ACC112 (cell line): ENCODE measurements at regions not wholly inside any gene's neighbourhood (a gene's known extent, or its start where the extent isn't known, plus 50 kb on each side); places are given as distances from the start of the nearest gene placed in this dataset.

ENCODE experiments used
- H2AFZ ChIP-seq: fragments of 200-600 bp; sonication (generic); one replicate; pipeline ENCODE4 v1.6.0; 2017; ENCODE audit warnings: antibody characterized with exemption, low read length; ENCODE audit not compliant: unreplicated experiment
- H3K27ac ChIP-seq: fragments of 200-600 bp; sonication (generic); 2 replicates; pipeline ENCODE4 v1.5.1; 2014; ENCODE audit warnings: low read depth, mild to moderate bottlenecking, antibody characterized with exemption, low read length, moderate library complexity
- H3K27me3 ChIP-seq: fragments of 200-600 bp; sonication (generic); 2 replicates; pipeline ENCODE4 v1.6.1; 2014; ENCODE audit warnings: mild to moderate bottlenecking, antibody characterized with exemption, low read length, moderate library complexity, mixed read lengths; ENCODE audit not compliant: insufficient read depth
- H3K36me3 ChIP-seq: fragments of 200-600 bp; sonication (generic); 2 replicates; pipeline ENCODE4 v1.6.1; 2016; ENCODE audit warnings: mild to moderate bottlenecking, antibody characterized with exemption, low read length, moderate library complexity, mixed read lengths; ENCODE audit not compliant: insufficient read depth
- H3K4me1 ChIP-seq: fragments of 200-600 bp; sonication (generic); one replicate; pipeline ENCODE4 v1.6.1; 2016; ENCODE audit warnings: low read length, mixed read lengths; ENCODE audit not compliant: insufficient read depth, unreplicated experiment, control insufficient read depth
- H3K4me3 ChIP-seq: fragments of 200-600 bp; sonication (generic); 2 replicates; pipeline ENCODE4 v1.5.1; 2014; ENCODE audit warnings: mild to moderate bottlenecking, low read depth, low read length
- H3K79me2 ChIP-seq: fragments of 200-600 bp; sonication (generic); one replicate; pipeline ENCODE4 v1.6.0; 2016; ENCODE audit warnings: low read length; ENCODE audit not compliant: control insufficient read depth, unreplicated experiment, insufficient read depth

GRCh38 chr18:56028514-56028913, 440.5 kb upstream of the TCF4 start:
- no peak overlapping the region for H3K4me3 ChIP-seq

DNA sequence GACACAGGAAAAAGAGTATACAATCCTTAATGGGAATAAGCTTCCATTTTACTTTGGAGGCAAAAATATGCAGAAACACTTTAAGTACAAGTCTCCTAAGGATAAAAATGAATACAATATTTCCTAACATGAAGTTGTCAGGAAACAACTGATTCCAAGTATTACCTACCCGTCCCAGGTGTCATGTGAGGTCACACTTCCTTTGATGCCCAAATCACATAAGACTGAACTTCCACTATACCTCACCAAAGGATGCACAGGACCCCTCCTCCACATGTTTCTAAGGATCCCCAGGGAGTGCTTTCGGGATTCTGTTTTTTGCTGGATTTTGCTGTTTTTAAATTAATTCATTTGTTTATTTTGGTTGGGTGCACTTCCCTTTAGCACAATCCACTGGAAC, 438.5 kb upstream of the TCF4 start:
- H2AFZ ChIP-seq = no peak overlapping the region
- no peaks in the 10 kb centered on the region for H3K27me3 ChIP-seq
- no peaks in the 10 kb centered on the region for H3K36me3 ChIP-seq
- H3K79me2 ChIP-seq = no peaks in the 10 kb centered on the region
- no peaks in the 10 kb centered on the region for H3K4me1 ChIP-seq
- no peak overlapping the region for H3K4me3 ChIP-seq
- no peak overlapping the region for H3K27ac ChIP-seq

More at GRCh38 chr18:56028514-56028913, 440.5 kb upstream of the TCF4 start:
- no peaks in the 10 kb centered on the region for H3K4me1 ChIP-seq
- no peak overlapping the region for H2AFZ ChIP-seq
- H3K27me3 ChIP-seq = no peaks in the 10 kb centered on the region
- no peaks in the 10 kb centered on the region for H3K36me3 ChIP-seq
- H3K79me2 ChIP-seq = no peaks in the 10 kb centered on the region
- no peak overlapping the region for H3K27ac ChIP-seq

GRCh38 chr18:56021809-56022195, 433.8 kb upstream of the TCF4 start:
- Histone ChIP-seq H3K27ac (no peak overlapping the region), H3K36me3 (no peaks in the 10 kb centered on the region), H3K4me1 (no peaks in the 10 kb centered on the region), H3K79me2 (no peaks in the 10 kb centered on the region), H3K4me3 (no peak overlapping the region), H3K27me3 (no peaks in the 10 kb centered on the region), H2AFZ (no peak overlapping the region)

- Histone ChIP-seq H2AFZ (no peak overlapping the region), H3K79me2 (no peaks in the 10 kb centered on the region), H3K36me3 (no peaks in the 10 kb centered on the region), H3K27me3 (no peaks in the 10 kb centered on the region), H3K4me1 (no peaks in the 10 kb centered on the region), H3K4me3 (no peak overlapping the region), H3K27ac (no peak overlapping the region)
Measured at GRCh38 chr18:56021136-56021808, 433.3 kb upstream of the TCF4 start.

GRCh38 chr18:56019908-56020307, 431.9 kb upstream of the TCF4 start:
- H2AFZ ChIP-seq = no peak overlapping the region

GRCh38 chr18:56019156-56019555, 431.2 kb upstream of the TCF4 start:
- Histone ChIP-seq H3K4me3 (no peak overlapping the region), H3K4me1 (no peaks in the 10 kb centered on the region), H3K27me3 (no peaks in the 10 kb centered on the region), H3K27ac (no peak overlapping the region), H3K79me2 (no peaks in the 10 kb centered on the region), H3K36me3 (no peaks in the 10 kb centered on the region), H2AFZ (no peak overlapping the region)

More at GRCh38 chr18:56019908-56020307, 431.9 kb upstream of the TCF4 start:
- no peak overlapping the region for H3K4me3 ChIP-seq
- no peaks in the 10 kb centered on the region for H3K4me1 ChIP-seq
- H3K27me3 ChIP-seq = no peaks in the 10 kb centered on the region
- H3K36me3 ChIP-seq = no peaks in the 10 kb centered on the region
- H3K79me2 ChIP-seq = no peaks in the 10 kb centered on the region
- H3K27ac ChIP-seq = no peak overlapping the region

GRCh38 chr18:56009411-56009810, 421.4 kb upstream of the TCF4 start:
- Histone ChIP-seq H3K27me3 (no peaks in the 10 kb centered on the region), H3K4me1 (no peaks in the 10 kb centered on the region), H2AFZ (no peak overlapping the region), H3K79me2 (no peaks in the 10 kb centered on the region), H3K4me3 (no peak overlapping the region), H3K36me3 (no peaks in the 10 kb centered on the region), H3K27ac (no peak overlapping the region)

DNA sequence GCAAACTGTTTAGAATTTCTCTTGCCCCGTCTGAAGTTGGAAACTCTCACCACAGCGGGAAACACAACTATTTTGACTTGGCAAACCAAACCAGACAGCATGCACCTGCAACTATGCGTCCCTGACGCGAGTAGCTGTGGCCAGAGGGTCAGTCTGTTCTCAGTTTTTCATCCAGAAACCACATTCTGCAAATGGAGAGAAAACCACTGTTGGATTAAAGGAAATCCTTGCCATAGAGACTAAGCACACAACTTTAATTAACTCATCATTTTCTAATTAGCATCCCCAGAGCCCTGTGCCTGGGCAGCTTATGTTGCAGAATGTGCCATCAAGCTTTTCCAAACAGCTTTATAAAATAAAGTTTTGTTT, 415.7 kb upstream of the TCF4 start:
- no peaks in the 10 kb centered on the region for H3K36me3 ChIP-seq
- no peak overlapping the region for H3K4me3 ChIP-seq
- no peaks in the 10 kb centered on the region for H3K27me3 ChIP-seq
- no peaks in the 10 kb centered on the region for H3K4me1 ChIP-seq
- H3K79me2 ChIP-seq = no peaks in the 10 kb centered on the region
- no peak overlapping the region for H2AFZ ChIP-seq
- no peak overlapping the region for H3K27ac ChIP-seq

DNA sequence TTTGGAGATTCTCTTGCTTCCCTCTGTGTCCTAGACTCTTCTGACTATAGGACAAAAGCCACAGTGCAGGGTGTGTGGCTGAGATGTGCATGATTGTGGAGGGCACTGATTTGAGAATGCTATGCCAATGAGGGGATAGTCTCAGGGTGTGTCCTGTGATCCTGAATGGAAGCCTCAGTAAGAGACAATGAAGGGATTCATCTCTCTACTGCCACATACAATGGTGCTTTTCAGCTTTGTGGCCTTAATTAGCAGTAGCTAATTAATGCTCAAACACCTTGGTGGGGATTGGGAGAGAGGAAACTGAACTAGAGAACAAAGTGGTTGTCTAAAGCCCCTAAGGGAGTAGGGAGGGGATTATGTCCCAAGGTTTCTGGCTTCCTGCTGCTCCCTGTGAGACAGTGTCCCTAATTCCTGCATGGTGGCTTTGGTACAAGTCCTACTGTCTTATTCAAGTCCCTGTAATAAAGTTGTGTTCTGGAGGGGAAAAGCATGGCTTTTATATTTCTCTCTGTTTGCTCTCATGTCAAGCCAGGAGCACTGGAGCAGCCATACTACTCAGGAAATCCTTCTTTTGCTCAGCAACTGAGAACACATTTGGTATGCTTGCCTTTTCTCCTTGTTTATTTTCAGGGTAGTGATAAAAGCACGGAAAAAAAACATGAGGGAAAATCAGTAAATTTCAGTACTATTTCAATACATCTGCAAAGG, 415.2 kb upstream of the TCF4 start:
- H3K27me3 ChIP-seq = no peaks in the 10 kb centered on the region

GRCh38 chr18:56001576-56001975, 413.6 kb upstream of the TCF4 start:
- Histone ChIP-seq H3K79me2 (no peaks in the 10 kb centered on the region), H2AFZ (no peak overlapping the region), H3K27me3 (no peaks in the 10 kb centered on the region), H3K27ac (no peak overlapping the region), H3K4me3 (no peak overlapping the region), H3K4me1 (peaks cover 3% of the 10 kb centered on the region), H3K36me3 (no peaks in the 10 kb centered on the region)

More for the DNA sequence above, 415.2 kb upstream of the TCF4 start:
- no peak overlapping the region for H2AFZ ChIP-seq
- no peak overlapping the region for H3K27ac ChIP-seq
- H3K4me1 ChIP-seq = no peaks in the 10 kb centered on the region
- no peaks in the 10 kb centered on the region for H3K36me3 ChIP-seq
- H3K4me3 ChIP-seq = no peak overlapping the region
- no peaks in the 10 kb centered on the region for H3K79me2 ChIP-seq

- peaks cover 3% of the 10 kb centered on the region for H3K4me1 ChIP-seq
- H2AFZ ChIP-seq = no peak overlapping the region
- H3K79me2 ChIP-seq = no peaks in the 10 kb centered on the region
- no peak overlapping the region for H3K4me3 ChIP-seq
- H3K27me3 ChIP-seq = no peaks in the 10 kb centered on the region
- H3K36me3 ChIP-seq = no peaks in the 10 kb centered on the region
- H3K27ac ChIP-seq = no peak overlapping the region
Measured at GRCh38 chr18:56000041-56000440, 412.0 kb upstream of the TCF4 start.
